ENCODE measurements at regions not wholly inside any gene's neighbourhood (a gene's known extent, or its start where the extent isn't known, plus 50 kb on each side); places are given as distances from the start of the nearest gene placed in this dataset.
"Not testable (repeated sequence)": the region's sequence is repeated elsewhere in the genome, so short reads cannot be mapped to it uniquely, and the experiment has no call there.

DNA sequence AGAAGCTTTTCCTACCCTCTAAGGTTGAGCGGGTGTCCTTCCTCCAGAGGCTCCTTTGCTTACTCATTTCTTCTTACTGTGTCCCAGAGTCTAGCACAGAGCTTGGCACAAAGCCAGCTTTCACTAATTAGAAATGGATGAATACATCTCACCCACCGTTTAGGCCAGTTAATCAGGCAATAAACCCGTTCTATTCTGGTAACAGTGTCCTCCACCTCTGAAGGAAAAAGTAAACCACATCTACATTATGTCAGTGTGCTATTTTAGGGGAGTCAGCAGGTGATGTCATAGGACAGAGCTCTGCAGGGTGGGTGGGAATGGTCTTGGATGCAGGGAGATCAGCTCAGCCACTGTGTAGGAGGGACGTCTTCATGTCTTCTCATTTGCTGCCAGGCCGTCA, 109.2 kb downstream of the OSTF1 start:
- TF ChIP-seq, protein P1, sequence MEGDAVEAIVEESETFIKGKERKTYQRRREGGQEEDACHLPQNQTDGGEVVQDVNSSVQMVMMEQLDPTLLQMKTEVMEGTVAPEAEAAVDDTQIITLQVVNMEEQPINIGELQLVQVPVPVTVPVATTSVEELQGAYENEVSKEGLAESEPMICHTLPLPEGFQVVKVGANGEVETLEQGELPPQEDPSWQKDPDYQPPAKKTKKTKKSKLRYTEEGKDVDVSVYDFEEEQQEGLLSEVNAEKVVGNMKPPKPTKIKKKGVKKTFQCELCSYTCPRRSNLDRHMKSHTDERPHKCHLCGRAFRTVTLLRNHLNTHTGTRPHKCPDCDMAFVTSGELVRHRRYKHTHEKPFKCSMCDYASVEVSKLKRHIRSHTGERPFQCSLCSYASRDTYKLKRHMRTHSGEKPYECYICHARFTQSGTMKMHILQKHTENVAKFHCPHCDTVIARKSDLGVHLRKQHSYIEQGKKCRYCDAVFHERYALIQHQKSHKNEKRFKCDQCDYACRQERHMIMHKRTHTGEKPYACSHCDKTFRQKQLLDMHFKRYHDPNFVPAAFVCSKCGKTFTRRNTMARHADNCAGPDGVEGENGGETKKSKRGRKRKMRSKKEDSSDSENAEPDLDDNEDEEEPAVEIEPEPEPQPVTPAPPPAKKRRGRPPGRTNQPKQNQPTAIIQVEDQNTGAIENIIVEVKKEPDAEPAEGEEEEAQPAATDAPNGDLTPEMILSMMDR (conservative IDR thresholded peaks at IDR 0.05; ENCODE audit: control insufficient read depth, insufficient read depth, low read depth, low read length), result no peak
- no peak overlapping the region for H3K4me3 ChIP-seq (ENCODE audit: control insufficient read depth, low read depth, low read length)
- DNase-seq (ENCODE audit: low read depth), result peak; percentile 44

DNA sequence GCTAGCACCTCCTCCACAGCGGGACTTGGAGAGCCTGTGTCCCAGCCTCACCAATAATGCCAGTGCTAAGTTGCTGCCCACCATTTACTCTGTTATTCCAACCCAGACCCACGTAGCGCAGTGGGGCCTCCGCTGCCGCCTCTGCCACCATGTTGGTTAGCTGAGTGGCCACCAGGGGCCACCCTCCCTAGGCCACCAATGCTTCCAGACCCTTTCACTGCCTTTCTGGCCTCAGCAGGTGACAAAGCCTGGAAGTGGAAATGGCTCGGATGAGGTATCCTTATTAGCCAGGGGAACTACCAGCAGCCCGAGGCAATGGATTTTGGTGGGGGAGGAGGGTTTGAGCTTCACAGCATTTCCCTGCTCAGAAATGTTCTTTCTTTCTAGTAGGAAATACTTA, 110.1 kb downstream of the OSTF1 start:
- TF ChIP-seq, protein P1 (conservative IDR thresholded peaks at IDR 0.05; ENCODE audit: control insufficient read depth, insufficient read depth, low read depth, low read length), result no peak
- no peak for DNase-seq (ENCODE audit: low read depth)
- H3K4me3 ChIP-seq (ENCODE audit: control insufficient read depth, low read depth, low read length), result no peak overlapping the region

DNA sequence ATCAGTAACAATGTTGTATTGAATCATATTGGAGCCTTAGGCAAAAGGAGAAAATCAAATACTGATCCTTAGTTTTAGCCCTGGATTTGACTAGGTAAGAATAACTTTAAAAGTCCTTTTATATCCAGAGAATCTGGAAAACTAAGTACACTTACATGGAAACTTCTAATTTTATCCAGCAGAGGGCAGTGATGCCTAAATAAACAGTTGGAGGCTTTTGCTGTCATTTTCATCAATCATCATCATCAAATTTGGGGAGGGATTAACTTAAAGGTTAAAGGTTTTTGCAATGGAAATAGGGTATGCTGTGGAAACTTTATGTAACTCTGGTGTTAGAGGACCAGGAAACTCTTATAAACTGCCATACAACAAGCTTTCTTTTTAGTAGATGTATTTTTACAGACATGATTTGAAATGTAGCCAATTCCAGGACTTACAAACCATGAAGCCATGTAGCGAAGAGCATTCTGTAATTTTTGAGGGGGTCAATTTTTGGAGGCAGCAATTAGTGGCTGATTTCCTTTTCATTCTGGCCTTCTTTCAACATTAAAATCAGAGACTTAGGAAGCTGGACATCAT, 112.7 kb downstream of the OSTF1 start:
- DNase-seq (ENCODE audit: low read depth), result peak; percentile 56
- no peak overlapping the region for H3K4me3 ChIP-seq (ENCODE audit: control insufficient read depth, low read depth, low read length)

DNA sequence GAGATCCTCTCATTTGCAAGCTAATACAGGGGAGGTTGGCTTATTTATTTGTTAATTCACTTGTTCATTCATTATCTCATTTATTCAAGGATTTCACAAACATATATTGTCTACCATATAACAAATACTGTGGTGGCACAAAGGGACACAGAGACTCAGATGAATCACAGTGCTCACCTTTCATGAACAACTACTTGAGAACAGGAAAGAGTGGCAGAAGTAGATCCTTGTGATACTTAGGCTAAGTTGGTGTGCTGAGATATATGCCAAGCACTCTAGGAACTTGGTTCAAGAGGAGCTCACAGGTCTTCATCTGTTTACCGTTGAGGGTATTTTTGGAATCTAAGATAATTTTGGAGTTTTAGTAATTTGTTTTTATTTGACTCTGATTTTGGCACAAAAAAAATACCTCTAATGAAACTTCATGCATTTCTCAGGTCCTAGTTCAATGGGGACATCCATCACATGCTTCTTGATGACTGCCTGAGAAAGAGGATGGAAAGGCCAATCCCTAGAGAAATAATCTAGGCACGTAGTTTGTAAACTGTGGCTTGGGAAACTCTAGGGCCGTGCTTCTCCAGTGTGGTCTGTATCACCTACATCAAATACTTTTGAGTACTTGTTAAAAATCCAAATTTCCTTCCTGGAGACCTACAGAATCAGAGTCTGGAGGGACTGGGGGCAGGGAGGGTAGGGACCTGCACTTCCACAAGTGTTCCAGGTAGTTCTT, 113.3 kb downstream of the OSTF1 start:
- DNase-seq (ENCODE audit: low read depth), result no peak
- no peak overlapping the region for H3K4me3 ChIP-seq (ENCODE audit: control insufficient read depth, low read depth, low read length)
- TF ChIP-seq, protein P1 (conservative IDR thresholded peaks at IDR 0.05; ENCODE audit: control insufficient read depth, insufficient read depth, low read depth, low read length), result no peak

More for the DNA sequence above, 112.7 kb downstream of the OSTF1 start:
- TF ChIP-seq, protein P1 (conservative IDR thresholded peaks at IDR 0.05; ENCODE audit: control insufficient read depth, insufficient read depth, low read depth, low read length), result peak; percentile 57

DNA sequence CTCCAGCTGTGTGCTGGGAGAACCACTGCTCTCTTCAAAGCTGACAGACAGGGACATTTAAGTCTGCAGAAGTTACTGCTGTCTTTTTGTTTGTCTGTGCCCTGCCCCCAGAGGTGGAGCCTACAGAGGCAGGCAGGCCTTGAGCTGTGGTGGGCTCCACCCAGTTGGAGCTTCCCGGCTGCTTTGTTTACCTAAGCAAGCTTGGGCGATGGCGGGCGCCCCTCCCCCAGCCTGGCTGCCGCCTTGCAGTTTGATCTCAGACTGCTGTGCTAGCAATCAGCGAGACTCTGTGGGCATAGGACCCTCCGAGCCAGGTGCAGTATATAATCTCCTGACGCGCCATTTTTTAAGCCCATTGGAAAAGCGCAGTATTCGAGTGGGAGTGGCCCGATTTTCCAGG, 119.7 kb downstream of the OSTF1 start:
- H3K4me3 ChIP-seq (ENCODE audit: control insufficient read depth, low read depth, low read length); DNase-seq (ENCODE audit: low read depth): not testable (repeated sequence)

DNA sequence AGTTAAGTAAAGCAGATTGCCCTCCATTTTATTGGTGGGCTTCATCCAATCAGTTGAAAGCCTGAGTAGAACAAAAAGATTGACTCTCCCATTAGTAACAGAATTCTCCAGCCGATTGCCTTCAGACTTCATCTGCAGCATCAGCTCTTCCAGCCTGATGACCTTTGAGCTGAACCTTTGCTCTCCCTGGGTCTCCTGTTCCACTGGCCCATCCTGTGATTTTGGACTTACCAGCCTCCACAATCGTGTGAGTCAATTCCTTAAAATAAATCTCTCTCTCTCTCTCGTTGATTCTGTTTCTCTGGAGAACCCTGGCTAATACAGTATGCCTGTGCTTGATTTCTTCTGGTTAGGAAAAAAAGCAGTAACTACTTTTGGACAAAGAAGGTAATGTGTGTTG, 121.9 kb downstream of the OSTF1 start:
- no peak for DNase-seq (ENCODE audit: low read depth)
- H3K4me3 ChIP-seq (ENCODE audit: control insufficient read depth, low read depth, low read length), result no peak overlapping the region
- TF ChIP-seq, protein P1 (conservative IDR thresholded peaks at IDR 0.05; ENCODE audit: control insufficient read depth, insufficient read depth, low read depth, low read length), result no peak

DNA sequence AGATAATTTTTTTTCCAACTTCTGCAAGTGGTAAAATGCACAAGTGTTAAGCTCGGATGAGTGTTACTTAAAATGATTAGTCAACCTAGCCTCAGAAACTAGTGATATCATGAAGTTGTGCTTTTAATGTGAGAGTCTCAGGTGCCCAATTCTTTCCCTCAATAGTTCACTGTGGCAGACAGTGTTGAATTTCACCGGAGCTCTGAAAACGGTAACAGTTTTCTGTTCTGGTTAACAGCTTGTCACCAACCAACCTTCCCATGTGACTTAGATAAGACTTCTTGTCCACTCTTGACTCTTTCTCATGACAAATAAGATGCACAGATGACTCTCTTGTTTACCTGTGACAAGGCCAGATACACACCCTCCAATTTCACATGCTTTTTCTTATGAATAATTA, 125.5 kb downstream of the OSTF1 start:
- no peak overlapping the region for H3K4me3 ChIP-seq (ENCODE audit: control insufficient read depth, low read depth, low read length)
- no peak for DNase-seq (ENCODE audit: low read depth)
- TF ChIP-seq, protein P1 (conservative IDR thresholded peaks at IDR 0.05; ENCODE audit: control insufficient read depth, insufficient read depth, low read depth, low read length), result no peak

All from fibroblast of mammary gland (primary cell).